Activated naive CD4-positive, alpha-beta T cell treated with anti-CD3 and anti-CD28 coated beads, Interleukin-2, amount 50 U/mL, for 72 hours (primary cell): ENCODE measurements at regions not wholly inside any gene's neighbourhood (a gene's known extent, or its start where the extent isn't known, plus 50 kb on each side); places are given as distances from the start of the nearest gene placed in this dataset.

Source experiments
- ATAC-seq, 2 donors: fragments of 150-1000 bp; cut with Tn5 transposase; 2 replicates each; pipeline ENCODE4 v1.10.0; 2021; ENCODE audit warnings: mild to moderate bottlenecking in 2 of 2, moderate library complexity in 2 of 2
- DNase-seq, 2 donors: peaks; one replicate each; pipeline ENCODE4 v3.0.0; 2021 to 2022; ENCODE audit warnings: low spot score in 2 of 2
- H3K27ac Mint-ChIP-seq, 2 donors: one replicate each; pipeline ENCODE4 v1.8.0; 2022; ENCODE audit warnings: mild to moderate bottlenecking in 2 of 2, mixed read lengths in 2 of 2
- H3K36me3 Mint-ChIP-seq, 2 donors: one replicate each; pipeline ENCODE4 v1.8.0; 2022; ENCODE audit warnings: mixed read lengths in 2 of 2
- H3K9me3 Mint-ChIP-seq, 2 donors: one replicate each; pipeline ENCODE4 v1.8.0; 2022; ENCODE audit warnings: mixed read lengths in 2 of 2

GRCh38 chr20:52098186-52098585 is 93.4 kb downstream of the ZFP64 start:
- Mint-ChIP-seq H3K9me3 (no peaks in the 10 kb centered on the region), H3K27ac (no peak overlapping the region), H3K36me3 (no peaks in the 10 kb centered on the region)
- ATAC-seq (no peak), DNase-seq (no peak)

- DNase-seq = no peak
- Mint-ChIP-seq H3K36me3 (no peaks in the 10 kb centered on the region), H3K27ac (no peak overlapping the region), H3K9me3 (no peaks in the 10 kb centered on the region)
- ATAC-seq = no peak
Observed at GRCh38 chr20:52096117-52096516, 95.5 kb downstream of the ZFP64 start.

- peaks cover 0 to 2% of the 10 kb centered on the region in 2 donors for H3K36me3 Mint-ChIP-seq
- no peak for ATAC-seq
- DNase-seq = no peak
- no peak overlapping the region for H3K27ac Mint-ChIP-seq
- H3K9me3 Mint-ChIP-seq = no peaks in the 10 kb centered on the region
Observed at GRCh38 chr20:52094693-52095092, 96.9 kb downstream of the ZFP64 start.

- DNase-seq (no peak), ATAC-seq (no peak)
- Mint-ChIP-seq H3K9me3 (no peaks in the 10 kb centered on the region), H3K27ac (no peak overlapping the region), H3K36me3 (peaks cover under 1 to 11% of the 10 kb centered on the region in 2 donors)
Observed at GRCh38 chr20:52093575-52093974, 98.0 kb downstream of the ZFP64 start.

GRCh38 chr20:52090035-52090434 is 101.5 kb downstream of the ZFP64 start:
- no peak overlapping the region for H3K27ac Mint-ChIP-seq
- peaks cover 10 to 11% of the 10 kb centered on the region in 2 donors for H3K9me3 Mint-ChIP-seq
- H3K36me3 Mint-ChIP-seq = peaks cover 31 to 37% of the 10 kb centered on the region in 2 donors
- ATAC-seq = no peak
- no peak for DNase-seq

GRCh38 chr20:52087471-52087870 is 104.1 kb downstream of the ZFP64 start:
- no peak for ATAC-seq
- Mint-ChIP-seq H3K9me3 (peaks cover 10 to 11% of the 10 kb centered on the region in 2 donors), H3K36me3 (peaks cover 32 to 37% of the 10 kb centered on the region in 2 donors), H3K27ac (no peak overlapping the region)
- no peak for DNase-seq

GRCh38 chr20:52086878-52087277 is 104.7 kb downstream of the ZFP64 start:
- H3K36me3 Mint-ChIP-seq = peaks cover 32 to 37% of the 10 kb centered on the region in 2 donors

GRCh38 chr20:52084727-52085126 is 106.9 kb downstream of the ZFP64 start:
- Mint-ChIP-seq H3K27ac (no peak overlapping the region), H3K9me3 (peaks cover 10 to 11% of the 10 kb centered on the region in 2 donors), H3K36me3 (peaks cover 32 to 35% of the 10 kb centered on the region in 2 donors)
- DNase-seq = no peak
- ATAC-seq = no peak

More at GRCh38 chr20:52086878-52087277, 104.7 kb downstream of the ZFP64 start:
- Mint-ChIP-seq H3K27ac (no peak overlapping the region), H3K9me3 (peaks cover 10 to 11% of the 10 kb centered on the region in 2 donors)
- ATAC-seq (no peak), DNase-seq (no peak)

GRCh38 chr20:52083627-52084232 is 107.8 kb downstream of the ZFP64 start:
- ATAC-seq = no peak

GRCh38 chr20:52082612-52083011 is 109.0 kb downstream of the ZFP64 start:
- Mint-ChIP-seq H3K27ac (peak overlapping the region in 1 of 2 donors; percentile 26), H3K9me3 (peaks cover 5 to 10% of the 10 kb centered on the region in 2 donors), H3K36me3 (peaks cover 17 to 21% of the 10 kb centered on the region in 2 donors)
- DNase-seq (no peak), ATAC-seq (no peak)

More at GRCh38 chr20:52083627-52084232, 107.8 kb downstream of the ZFP64 start:
- DNase-seq = peak in 1 of 2 donors; percentile 42
- H3K27ac Mint-ChIP-seq = no peak overlapping the region
- H3K36me3 Mint-ChIP-seq = peaks cover 28 to 32% of the 10 kb centered on the region in 2 donors
- H3K9me3 Mint-ChIP-seq = peaks cover 10 to 11% of the 10 kb centered on the region in 2 donors

GRCh38 chr20:52081791-52082190 is 109.8 kb downstream of the ZFP64 start:
- no peak overlapping the region for H3K27ac Mint-ChIP-seq
- peaks cover 8 to 13% of the 10 kb centered on the region in 2 donors for H3K36me3 Mint-ChIP-seq
- DNase-seq (no peak), ATAC-seq (no peak)
- H3K9me3 Mint-ChIP-seq = peaks cover 0 to 2% of the 10 kb centered on the region in 2 donors

GRCh38 chr20:52081066-52081465 is 110.5 kb downstream of the ZFP64 start:
- DNase-seq (no peak), ATAC-seq (no peak)
- Mint-ChIP-seq H3K27ac (no peak overlapping the region), H3K36me3 (peaks cover 1 to 6% of the 10 kb centered on the region in 2 donors), H3K9me3 (no peaks in the 10 kb centered on the region)

GRCh38 chr20:52078289-52078688 is 113.3 kb downstream of the ZFP64 start:
- Mint-ChIP-seq H3K27ac (no peak overlapping the region), H3K9me3 (no peaks in the 10 kb centered on the region)
- no peak for DNase-seq

GRCh38 chr20:52076164-52076563 is 115.4 kb downstream of the ZFP64 start:
- Mint-ChIP-seq H3K36me3 (no peaks in the 10 kb centered on the region), H3K27ac (no peak overlapping the region), H3K9me3 (no peaks in the 10 kb centered on the region)
- no peak for DNase-seq
- ATAC-seq = no peak

More at GRCh38 chr20:52078289-52078688, 113.3 kb downstream of the ZFP64 start:
- H3K36me3 Mint-ChIP-seq = no peaks in the 10 kb centered on the region
- ATAC-seq = no peak

- ATAC-seq = no peak
Observed at GRCh38 chr20:52075400-52075799, 116.2 kb downstream of the ZFP64 start.

GRCh38 chr20:52071136-52071535 is 120.4 kb downstream of the ZFP64 start:
- DNase-seq (no peak), ATAC-seq (no peak)
- no peak overlapping the region for H3K27ac Mint-ChIP-seq
- H3K36me3 Mint-ChIP-seq = no peaks in the 10 kb centered on the region
- no peaks in the 10 kb centered on the region for H3K9me3 Mint-ChIP-seq

More at GRCh38 chr20:52075400-52075799, 116.2 kb downstream of the ZFP64 start:
- H3K36me3 Mint-ChIP-seq = no peaks in the 10 kb centered on the region
- no peak overlapping the region for H3K27ac Mint-ChIP-seq
- DNase-seq = no peak
- no peaks in the 10 kb centered on the region for H3K9me3 Mint-ChIP-seq

GRCh38 chr20:52064931-52065330 is 126.6 kb downstream of the ZFP64 start:
- H3K27ac Mint-ChIP-seq = no peak overlapping the region
- H3K36me3 Mint-ChIP-seq = no peaks in the 10 kb centered on the region
- DNase-seq (no peak), ATAC-seq (no peak)
- H3K9me3 Mint-ChIP-seq = no peaks in the 10 kb centered on the region
